ENCODE measurements at regions not wholly inside any gene's neighbourhood (a gene's known extent, or its start where the extent isn't known, plus 50 kb on each side); places are given as distances from the start of the nearest gene placed in this dataset. TPM values are rescaled to one million over a fixed set of nuclear protein-coding genes. Genes with fewer than 3 reads are reported as not detected.

DNA sequence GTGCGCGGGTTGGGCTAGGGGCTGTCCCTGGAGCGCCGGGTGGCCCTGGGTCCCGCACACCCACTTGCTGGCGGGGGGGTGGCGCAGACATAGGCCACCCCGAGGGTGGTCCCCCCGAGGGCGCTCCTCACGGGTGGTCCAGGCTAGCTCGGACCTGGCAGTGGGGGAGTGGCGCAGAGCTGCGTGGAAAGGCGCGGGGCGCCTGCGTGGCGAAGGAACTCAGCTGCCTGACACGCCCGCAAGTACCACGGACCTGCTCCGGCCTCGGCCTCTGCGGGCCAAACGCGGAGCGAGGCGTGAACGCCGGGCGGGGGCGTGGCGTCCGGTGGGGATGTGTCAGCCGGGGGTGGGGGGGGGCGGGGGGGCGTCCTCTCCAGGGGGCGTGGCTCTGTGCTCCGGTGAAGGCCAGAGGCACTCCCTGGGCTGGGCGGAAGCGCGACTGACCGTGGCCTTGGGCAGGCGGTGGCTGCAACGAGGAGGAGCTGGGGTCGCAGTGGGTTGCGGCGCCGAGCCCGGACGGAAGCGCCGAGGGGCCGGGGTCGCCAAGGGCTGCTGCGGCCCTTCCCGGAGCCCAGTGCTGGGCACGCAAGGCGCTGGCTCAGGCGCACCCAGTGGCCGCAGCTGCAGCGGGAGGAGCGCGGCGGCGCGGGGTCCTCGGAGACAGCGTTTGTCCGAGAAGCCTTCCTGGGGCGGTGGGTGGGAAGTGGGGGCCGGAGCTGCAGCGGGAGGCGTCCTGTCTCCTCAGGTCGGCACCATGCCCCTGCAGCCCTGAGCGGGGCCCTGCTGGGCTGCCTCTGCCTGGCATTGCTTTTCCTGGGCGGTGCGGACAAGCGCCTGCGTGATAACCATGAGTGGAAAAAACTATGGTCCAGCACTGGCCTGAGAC, 58.9 kb upstream of the NUPR2 start:
- TF ChIP-seq, protein P1, sequence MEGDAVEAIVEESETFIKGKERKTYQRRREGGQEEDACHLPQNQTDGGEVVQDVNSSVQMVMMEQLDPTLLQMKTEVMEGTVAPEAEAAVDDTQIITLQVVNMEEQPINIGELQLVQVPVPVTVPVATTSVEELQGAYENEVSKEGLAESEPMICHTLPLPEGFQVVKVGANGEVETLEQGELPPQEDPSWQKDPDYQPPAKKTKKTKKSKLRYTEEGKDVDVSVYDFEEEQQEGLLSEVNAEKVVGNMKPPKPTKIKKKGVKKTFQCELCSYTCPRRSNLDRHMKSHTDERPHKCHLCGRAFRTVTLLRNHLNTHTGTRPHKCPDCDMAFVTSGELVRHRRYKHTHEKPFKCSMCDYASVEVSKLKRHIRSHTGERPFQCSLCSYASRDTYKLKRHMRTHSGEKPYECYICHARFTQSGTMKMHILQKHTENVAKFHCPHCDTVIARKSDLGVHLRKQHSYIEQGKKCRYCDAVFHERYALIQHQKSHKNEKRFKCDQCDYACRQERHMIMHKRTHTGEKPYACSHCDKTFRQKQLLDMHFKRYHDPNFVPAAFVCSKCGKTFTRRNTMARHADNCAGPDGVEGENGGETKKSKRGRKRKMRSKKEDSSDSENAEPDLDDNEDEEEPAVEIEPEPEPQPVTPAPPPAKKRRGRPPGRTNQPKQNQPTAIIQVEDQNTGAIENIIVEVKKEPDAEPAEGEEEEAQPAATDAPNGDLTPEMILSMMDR (IDR thresholded peaks at IDR 0.05): no peak
- no peak for TF ChIP-seq EP300 (IDR thresholded peaks at IDR 0.05)
- TF ChIP-seq POLR2A (IDR thresholded peaks at IDR 0.05): no peak
- WGBS, 3 donors: 2 to 19% (median 3%) methylated on average over 24 to 80 of the region's 81 CpGs
- intact Hi-C loops (cut with DNase I): no loop called here

DNA sequence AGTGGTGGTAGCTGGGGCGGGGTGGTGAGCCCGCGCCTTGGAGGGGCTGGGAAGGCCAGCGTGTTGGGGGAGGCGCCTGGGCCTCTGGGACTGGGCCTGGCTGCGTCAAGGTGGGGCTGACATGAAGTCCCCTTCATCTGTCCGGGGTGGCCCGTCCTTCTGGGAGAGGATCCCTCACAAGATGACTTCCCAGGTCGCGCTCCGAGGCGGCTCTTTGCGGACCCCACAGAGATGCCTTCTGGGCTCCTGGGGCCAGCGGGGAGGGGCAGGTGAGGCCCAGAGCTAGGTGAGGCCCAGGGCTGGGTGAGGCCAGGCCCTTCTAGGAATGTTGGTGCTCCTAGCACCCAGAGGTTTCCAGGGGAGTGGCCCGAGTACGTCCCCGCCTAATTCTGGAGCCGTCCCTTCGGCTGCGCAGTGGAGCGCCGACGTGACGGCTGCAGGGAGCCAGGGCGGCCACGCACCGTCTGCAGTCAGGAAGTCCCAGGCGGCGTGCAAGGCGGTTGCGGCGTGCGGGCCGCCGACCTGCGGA, 58.2 kb upstream of the NUPR2 start:
- H3K27ac ChIP-seq: no peak overlapping the region

More for the DNA sequence above, 58.9 kb upstream of the NUPR2 start:
- Histone ChIP-seq H3K9me3 (no peaks in the 10 kb centered on the region), H3K27me3 (no peaks in the 10 kb centered on the region), H3K27ac (no peak overlapping the region), H3K36me3 (no peaks in the 10 kb centered on the region), H3K4me3 (peak overlapping the region; percentile 34), H3K4me1 (ENCODE audit: insufficient read depth) (no peaks in the 10 kb centered on the region)
- DNase-seq: peak; percentile 29 to 66 (median 56)

More for the DNA sequence above, 58.2 kb upstream of the NUPR2 start:
- Histone ChIP-seq H3K36me3 (no peaks in the 10 kb centered on the region), H3K27me3 (no peaks in the 10 kb centered on the region), H3K4me3 (no peak overlapping the region), H3K4me1 (ENCODE audit: insufficient read depth) (no peaks in the 10 kb centered on the region), H3K9me3 (no peaks in the 10 kb centered on the region)
- intact Hi-C loops (cut with DNase I): no loop called here
- DNase-seq: peak in 1 of 5 donors; percentile 18
- 30 to 58% (median 45%) methylated on average over 26 to 36 of the region's 36 CpGs for WGBS, 3 donors
- TF ChIP-seq POLR2A (IDR thresholded peaks at IDR 0.05): no peak
- TF ChIP-seq, protein P1 (IDR thresholded peaks at IDR 0.05): no peak
- no peak for TF ChIP-seq EP300 (IDR thresholded peaks at IDR 0.05)

Small RNA genes in the stretch of these regions (small RNA-seq; reads per million reads assigned to genes)
- gene AC092447.9 (not detected), gene RNU6-1052P (not detected), gene RNU6-1335P (not detected), gene SEPT14P24 (not detected)
